Superior temporal gyrus (tissue), 1 donor: ENCODE measurements at regions not wholly inside any gene's neighbourhood (a gene's known extent, or its start where the extent isn't known, plus 50 kb on each side); places are given as distances from the start of the nearest gene placed in this dataset.

Experiments used
- DNase-seq: peaks from one replicate; pipeline ENCODE4 v3.0.0-alpha.2; 2016; ENCODE audit errors: extremely low spot score

- no peak for DNase-seq
Measured at GRCh38 chr20:50376888-50377459, 133.2 kb upstream of the PTPN1 start.

- no peak for DNase-seq
Measured at GRCh38 chr20:50378170-50379000, 131.8 kb upstream of the PTPN1 start.

DNA sequence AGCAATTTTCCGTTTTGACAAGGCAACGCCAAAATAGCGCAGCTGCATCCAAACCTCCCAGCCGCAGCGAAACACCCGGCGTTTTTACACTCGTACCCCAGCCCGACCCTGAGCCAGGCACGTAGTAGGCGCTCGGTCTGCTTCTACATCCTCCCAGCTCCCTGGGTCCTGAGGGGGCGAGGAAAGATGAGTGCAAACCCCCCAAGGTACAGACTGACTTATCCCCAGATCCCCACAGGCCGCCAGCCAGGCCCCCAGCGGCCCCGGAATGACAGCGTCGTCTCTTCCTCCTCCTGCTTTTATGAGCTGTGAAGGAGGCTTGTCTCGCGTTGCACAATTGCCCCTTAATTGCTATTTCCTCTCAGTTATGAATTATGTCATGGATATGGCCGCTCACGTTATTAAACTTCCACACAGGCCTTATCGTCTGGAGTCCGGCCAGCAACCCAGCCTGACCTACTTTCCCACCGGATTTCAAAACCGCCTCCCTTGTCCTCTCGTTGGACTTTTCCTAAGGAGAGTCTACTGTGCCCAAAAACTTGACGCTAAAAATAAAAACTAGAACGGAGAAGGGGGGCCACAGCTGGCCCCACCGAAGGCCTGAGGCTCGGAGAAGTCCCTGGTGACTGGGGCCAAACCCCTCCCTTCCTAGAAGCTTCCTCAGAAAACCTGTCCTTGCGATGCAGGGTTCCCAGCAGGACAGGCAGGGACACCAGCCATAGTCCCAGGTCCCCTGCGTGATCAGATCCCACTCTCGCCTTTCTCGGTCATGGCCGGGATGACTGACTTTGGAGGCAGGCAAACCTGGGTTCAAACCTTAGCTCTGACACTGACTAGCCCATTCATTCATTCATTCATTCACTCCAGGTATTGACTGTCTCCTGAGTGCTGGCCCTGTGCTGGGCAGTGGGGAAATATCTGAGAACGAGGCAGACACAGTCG is 130.9 kb upstream of the PTPN1 start:
- no peak for DNase-seq

DNA sequence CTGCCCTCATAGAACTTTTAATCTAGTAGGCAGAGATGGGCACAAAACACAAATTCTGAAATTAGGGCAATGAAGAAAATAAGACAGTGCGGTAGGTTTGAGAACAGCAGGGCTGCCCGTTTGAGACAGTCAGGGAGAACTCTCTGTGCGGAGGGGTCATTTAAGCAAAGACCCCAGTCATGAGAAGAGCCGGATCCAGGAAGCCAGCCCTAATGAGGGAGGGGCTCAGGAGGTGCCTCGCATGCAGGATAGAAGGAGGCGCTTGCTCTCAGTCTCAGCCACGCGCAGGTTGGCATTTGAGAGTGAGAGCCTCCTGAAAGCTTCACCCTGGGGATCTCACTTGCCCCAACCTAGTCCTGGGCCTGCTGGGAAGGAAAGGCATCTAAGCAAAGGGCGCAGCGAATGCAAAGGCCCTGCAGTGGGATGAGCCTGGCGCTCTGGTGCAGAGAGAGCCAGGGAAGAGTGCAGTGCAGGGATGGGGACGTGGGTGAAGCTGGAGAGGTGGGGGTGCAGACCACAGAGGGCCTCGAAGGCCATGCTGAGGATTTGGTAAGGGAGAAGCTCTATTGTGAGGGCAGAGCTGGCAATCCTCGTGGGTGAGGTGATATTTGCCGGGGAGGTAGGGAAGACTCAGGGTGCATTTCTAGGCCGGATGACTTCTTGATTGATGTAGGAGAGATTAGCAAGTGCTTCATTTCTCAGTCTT is 130.0 kb upstream of the PTPN1 start:
- no peak for DNase-seq

- DNase-seq: no peak
Measured at GRCh38 chr20:50380697-50381040, 129.5 kb upstream of the PTPN1 start.

GRCh38 chr20:50381075-50381732 is 129.0 kb upstream of the PTPN1 start:
- DNase-seq: no peak

GRCh38 chr20:50381771-50382593 is 128.2 kb upstream of the PTPN1 start:
- peak; percentile 20 for DNase-seq

GRCh38 chr20:50385733-50386640 is 124.2 kb upstream of the PTPN1 start:
- DNase-seq: no peak

DNA sequence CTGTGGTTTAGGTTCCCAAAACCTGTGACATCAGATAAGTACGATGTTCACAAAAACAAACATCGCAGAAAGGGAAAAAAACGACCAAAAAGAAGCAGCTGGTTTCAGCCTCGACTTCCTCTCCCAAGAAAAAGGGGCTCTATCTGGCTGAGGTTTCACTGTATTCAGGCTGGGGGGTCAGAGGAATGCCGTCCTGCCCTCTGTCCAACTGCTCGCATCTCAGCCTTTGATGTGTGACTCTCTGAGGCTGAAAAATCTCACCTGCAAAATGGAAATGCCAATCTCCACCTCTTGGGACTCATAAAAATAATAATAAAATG is 123.6 kb upstream of the PTPN1 start:
- DNase-seq: no peak

- no peak for DNase-seq
Measured at GRCh38 chr20:50387218-50387995, 122.8 kb upstream of the PTPN1 start.

- no peak for DNase-seq
Measured at GRCh38 chr20:50387996-50388332, 122.2 kb upstream of the PTPN1 start.

DNA sequence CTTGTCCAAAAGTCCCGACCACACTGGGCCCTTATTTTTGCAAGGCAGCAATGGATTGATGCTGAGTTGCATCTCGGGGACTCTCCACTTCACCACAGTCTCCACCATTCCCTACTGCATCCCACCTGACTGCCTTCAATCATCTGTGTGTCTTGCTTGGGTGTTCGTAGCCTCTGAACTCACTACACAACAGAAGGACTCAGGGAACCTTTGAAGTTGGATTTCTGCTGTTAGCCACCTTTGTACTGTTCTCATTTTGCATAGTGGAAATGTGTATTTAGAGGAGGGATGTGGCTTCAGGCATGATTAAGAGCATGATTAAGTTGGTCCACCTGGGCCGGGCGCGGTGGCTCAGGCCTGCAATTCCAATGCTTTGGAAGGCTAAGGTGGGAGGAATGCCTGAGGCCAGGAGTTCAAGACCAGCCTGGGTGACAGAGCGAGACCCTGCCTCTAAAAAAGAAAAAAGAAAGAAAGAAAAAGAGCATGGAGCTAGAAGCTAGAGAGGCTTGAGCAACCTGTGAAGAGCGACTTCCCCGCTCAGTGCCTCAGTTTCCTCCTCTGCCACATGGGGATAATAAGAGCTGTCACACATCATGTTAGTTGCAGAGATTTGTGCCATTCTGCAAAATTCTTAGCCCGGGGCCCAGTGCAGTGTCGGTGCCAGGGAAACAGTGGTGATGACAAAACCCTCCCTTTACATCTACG is 121.3 kb upstream of the PTPN1 start:
- no peak for DNase-seq

DNA sequence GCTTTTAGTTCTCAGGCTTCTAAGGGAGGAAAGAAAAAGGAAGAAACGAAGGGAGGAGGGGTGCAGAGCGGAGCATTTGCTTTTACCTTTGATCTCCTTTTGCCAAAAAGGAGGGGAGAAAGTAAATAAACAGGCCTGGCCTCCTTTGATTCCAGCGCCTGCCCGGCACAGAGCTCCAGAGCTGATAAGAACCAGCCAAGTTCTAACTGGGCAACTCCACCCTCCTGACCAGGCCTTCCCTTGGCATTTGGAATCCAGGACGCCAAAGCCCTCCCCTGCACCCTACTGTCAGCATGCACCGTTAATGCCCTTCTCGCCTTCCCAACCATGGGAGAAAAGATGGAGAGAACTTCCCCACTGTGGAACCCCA is 120.8 kb upstream of the PTPN1 start:
- DNase-seq: no peak

- DNase-seq: no peak
Measured at GRCh38 chr20:50389808-50390684, 120.1 kb upstream of the PTPN1 start.

DNA sequence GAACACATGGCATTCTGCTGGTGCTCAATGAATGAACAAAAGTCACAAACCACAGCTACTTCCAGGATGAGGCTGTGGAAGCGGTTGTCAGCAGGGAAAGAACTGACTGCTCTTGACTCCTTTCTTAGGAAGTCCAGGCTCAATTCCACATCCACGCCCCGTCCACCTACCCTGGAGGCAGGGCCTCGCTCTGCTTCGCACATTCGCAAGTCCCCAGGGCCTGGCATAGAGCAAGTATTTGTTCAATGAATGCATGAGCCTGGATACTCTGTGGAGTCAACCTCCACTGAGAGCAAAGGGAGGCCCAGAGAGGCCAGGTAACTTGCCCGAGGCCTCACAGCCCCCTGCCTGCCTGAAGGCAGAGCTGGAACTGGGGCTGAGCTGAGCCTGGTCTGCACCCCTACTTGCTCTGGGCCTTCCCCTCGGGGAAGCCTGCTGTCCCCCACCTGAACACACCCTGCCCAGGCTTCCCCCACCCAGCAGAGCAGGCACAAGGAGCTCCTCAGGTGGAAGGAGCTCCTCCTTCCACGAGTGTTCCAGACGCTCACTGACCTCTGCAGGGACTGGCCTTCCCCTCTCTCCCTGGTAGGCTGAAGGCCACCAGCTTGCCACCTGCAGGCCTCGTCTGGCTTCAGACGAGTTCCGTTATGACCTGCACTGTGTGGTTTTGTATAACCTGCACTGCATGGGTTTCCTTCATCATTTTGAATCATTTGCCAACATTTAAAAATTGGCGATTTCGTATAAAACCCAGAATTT is 119.3 kb upstream of the PTPN1 start:
- DNase-seq: no peak

DNA sequence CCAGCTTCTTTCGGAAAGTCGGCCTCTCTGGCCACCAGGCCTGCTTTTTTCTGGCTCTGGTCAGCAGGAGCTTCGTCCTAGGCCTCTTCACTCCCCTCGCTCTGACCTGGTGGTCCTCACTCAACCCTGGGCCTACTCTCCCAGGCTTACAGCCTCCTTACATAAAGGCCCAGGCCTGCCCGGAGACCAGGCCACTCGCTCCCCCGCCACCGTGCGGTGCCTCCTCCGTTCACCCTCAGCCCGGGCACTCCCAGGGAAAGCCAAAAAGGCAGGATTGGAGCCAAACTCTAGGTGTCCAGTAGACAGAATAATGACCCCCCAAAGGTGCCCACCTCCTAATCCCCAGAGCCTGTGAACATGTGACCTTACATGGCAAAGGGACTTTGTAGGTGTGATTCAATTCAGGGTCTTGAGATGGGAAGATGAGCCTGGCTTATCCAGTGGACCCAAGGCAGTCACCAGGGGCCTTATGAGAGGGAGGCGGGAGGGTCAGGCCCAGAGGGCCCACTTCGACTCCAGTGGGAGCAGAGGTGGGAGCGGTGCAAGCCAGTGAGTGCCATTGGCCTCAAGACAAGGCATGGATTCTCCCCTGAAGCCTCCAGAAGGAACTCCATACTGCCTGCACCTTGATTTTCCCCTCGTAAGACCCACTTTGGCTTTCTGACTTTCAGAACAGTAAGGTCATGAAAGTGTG is 118.6 kb upstream of the PTPN1 start:
- DNase-seq: no peak
